ENCODE measurements at regions not wholly inside any gene's neighbourhood (a gene's known extent, or its start where the extent isn't known, plus 50 kb on each side); places are given as distances from the start of the nearest gene placed in this dataset.

DNA sequence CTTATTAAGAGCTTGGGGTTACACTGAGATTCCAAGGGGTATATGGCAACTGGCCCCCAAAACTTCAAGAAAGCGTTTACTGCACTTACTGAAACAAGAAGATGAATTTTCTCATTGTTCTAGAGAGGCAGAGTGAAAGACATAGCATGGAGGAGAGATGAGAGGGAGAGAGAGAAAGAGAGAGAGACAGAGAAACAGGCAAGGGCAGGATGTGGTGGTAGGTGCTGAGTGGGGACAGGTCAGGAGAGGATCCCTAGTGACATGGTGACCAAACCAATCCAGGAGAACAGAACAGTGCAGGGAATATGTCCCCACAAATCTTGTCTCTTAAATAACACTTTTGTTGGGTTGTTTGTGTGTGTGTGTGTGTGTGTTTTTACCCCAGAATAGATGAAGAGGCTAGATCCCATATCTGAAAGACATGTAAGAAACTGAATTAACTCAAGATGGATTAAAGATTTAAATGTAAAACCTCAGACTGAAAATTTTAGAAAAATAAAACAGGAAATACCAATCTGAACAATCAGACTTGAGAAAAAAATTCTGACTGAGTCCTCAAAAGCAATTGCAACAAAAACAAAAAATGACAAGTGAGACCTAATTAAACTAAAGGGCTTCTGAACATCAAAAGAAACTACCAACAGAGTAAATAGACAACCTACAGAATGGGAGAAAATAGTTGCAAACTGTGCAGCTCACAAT is 202.2 kb downstream of the QDPR start:
- in situ Hi-C loops (cut with MboI; ENCODE audit: low pct_unique_long_range_greater_than_20kb, low sequenced_read_pairs) = no loop called here
- DNase-seq = no peak

DNA sequence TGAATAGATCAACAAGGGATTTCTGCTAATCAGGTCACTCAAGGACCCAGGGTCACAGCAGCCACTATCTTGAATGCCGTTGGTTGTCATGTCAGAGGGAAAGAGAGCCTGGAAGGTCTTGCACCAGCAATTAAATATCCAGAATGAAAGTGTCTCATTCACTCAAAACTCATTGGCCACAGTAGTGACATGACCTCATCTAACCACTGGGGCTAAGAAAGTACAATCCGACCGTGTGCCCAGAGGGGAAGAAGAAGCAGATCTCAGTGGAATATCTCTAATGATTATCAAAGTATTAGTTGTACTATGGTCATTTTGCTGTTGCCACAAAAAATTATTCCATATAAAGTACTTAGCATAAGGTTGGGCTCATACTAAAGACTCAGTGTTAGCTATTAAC is 210.0 kb downstream of the QDPR start:
- no peak for DNase-seq
- in situ Hi-C loops (cut with MboI; ENCODE audit: low pct_unique_long_range_greater_than_20kb, low sequenced_read_pairs) = no loop called here

GRCh38 chr4:17301266-17301665 is 210.6 kb downstream of the QDPR start:
- in situ Hi-C loops (cut with MboI; ENCODE audit: low pct_unique_long_range_greater_than_20kb, low sequenced_read_pairs) = no loop called here
- no peak for DNase-seq

DNA sequence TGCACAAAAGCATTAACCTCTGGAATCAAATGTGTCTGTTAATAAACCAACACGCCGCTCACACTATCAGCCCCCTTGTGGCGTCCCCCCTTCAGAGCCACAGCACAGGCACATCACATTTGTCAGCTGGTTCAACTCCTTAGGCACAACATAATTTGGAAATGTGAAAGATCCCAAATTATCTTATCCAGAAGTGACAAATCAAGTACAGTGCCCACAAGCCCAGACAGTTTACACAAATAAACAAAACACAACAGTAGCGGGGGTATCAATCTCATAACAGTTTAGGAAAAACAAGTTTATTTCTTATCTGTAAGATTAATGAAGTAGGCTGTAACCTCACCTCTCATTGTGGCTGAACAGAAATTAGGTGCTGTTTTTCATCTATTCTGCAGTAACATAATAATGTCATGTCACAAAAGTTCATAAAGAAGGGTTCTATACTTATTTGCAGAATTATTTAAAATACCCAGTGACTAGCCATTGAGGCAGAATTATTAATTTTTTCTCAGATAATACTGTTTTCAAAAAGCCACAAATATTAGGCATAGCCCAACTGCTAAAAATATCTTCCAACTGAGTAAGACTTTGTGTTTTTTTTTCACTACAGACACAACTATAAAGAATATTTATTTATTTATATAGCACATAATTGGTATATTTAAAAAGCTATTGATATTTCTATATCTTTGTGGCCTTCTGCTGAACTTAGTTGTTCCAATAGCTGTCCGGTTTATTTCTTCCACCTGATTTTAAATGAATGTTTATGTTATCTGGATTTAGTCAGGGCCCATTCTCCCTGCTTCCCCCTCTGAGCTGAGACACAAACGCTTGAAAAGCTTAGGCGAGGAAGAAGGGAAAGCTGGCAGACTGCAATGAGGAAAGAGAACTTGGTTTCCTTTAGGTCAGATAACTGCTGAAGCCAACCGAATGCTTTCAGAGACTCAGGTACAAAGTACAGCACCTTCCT is 214.7 kb downstream of the QDPR start:
- DNase-seq = no peak
- in situ Hi-C loops (cut with MboI; ENCODE audit: low pct_unique_long_range_greater_than_20kb, low sequenced_read_pairs) = no loop called here

GRCh38 chr4:17293901-17294300 is 218.0 kb downstream of the QDPR start:
- DNase-seq = no peak
- in situ Hi-C loops (cut with MboI; ENCODE audit: low pct_unique_long_range_greater_than_20kb, low sequenced_read_pairs) = no loop called here

DNA sequence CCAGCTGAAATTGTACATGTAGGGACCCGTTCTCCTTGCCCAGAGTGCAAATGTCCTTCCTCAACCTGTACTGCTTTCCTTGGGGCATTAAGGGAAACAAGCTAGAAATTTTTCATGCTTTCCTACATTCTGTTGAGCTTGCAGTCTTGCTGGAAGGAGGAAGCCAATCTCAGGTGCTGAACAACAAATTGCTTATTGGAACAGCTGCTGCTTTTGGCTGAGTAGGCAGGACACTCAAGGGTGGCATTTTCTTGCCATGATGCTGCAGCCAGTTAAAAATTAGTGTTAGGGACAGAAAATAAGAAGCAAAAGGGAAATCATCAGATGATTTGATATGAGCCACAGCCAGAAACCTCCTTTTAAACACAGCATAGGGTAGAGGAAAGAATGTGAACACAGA is 223.7 kb downstream of the QDPR start:
- in situ Hi-C loops (cut with MboI; ENCODE audit: low pct_unique_long_range_greater_than_20kb, low sequenced_read_pairs) = no loop called here
- no peak for DNase-seq

GRCh38 chr4:17286752-17287460 is 225.0 kb downstream of the QDPR start:
- DNase-seq = no peak
- in situ Hi-C loops (cut with MboI; ENCODE audit: low pct_unique_long_range_greater_than_20kb, low sequenced_read_pairs) = no loop called here

- in situ Hi-C loops (cut with MboI; ENCODE audit: low pct_unique_long_range_greater_than_20kb, low sequenced_read_pairs) = no loop called here
- DNase-seq = no peak
Measured at GRCh38 chr4:17285747-17286146, 226.1 kb downstream of the QDPR start.

GRCh38 chr4:17284323-17285175 is 227.3 kb downstream of the QDPR start:
- no peak for DNase-seq
- in situ Hi-C loops (cut with MboI; ENCODE audit: low pct_unique_long_range_greater_than_20kb, low sequenced_read_pairs) = no loop called here

DNA sequence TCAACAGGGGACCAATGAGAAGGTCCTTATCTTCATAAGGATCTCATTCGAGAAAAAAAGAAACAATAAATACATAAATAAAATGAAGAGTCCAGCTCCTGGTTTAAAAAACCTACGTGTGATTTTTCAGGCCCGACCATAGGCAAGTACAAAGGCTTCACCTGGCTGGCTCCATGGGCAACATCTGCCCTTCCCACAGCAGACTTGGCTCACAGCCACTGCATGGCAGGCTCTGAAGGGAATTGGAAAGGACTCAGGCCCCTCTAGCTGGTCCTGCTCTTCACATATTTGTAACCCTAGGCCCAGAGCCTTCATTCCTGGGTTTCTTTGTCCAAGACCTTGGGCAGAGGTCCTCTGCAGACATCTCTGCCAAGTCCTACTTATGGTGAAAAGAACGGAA is 228.1 kb downstream of the QDPR start:
- in situ Hi-C loops (cut with MboI; ENCODE audit: low pct_unique_long_range_greater_than_20kb, low sequenced_read_pairs) = no loop called here
- no peak for DNase-seq

DNA sequence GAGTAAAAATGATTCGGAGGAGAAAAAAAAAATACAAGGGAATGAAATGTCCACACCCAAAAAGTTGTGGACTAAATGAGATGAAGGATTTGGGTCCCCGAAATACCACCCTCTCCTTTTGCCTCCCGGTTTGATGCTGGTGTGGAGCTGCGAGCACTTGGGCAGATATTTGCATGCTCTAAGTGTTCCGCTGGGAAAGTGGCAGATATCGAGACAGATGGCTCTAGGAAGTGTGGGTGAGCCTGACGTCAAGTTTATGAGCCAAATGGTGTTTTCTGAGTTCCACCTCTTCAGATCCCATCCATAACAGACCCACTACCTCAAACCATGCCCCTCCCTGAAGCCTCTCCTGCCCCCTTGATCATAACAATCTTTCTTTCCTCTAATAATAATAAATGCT is 228.6 kb downstream of the QDPR start:
- in situ Hi-C loops (cut with MboI; ENCODE audit: low pct_unique_long_range_greater_than_20kb, low sequenced_read_pairs) = no loop called here

GRCh38 chr4:17280261-17281018 is 231.4 kb downstream of the QDPR start:
- no peak for DNase-seq
- in situ Hi-C loops (cut with MboI; ENCODE audit: low pct_unique_long_range_greater_than_20kb, low sequenced_read_pairs) = no loop called here

More for the DNA sequence above, 228.6 kb downstream of the QDPR start:
- DNase-seq = no peak

DNA sequence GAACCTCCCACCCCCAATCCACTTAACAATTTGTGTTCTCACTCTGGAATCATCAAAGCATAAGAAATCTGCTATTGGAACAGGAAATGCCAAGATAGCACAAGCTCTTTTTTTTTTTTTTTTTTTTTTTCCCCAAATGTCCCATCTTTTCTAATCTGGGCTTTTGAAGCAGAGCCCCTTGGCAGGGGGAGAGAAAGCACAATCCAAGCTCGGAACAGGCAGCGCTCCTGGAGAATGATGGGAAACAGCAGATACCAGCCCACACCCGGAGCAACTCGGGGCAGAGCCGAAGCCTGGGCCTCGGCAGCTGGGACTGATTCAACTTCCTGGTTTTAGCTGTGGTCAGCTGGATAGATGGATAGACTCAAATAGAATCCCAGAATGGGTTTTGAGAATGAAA is 235.1 kb downstream of the QDPR start:
- no peak for DNase-seq

DNA sequence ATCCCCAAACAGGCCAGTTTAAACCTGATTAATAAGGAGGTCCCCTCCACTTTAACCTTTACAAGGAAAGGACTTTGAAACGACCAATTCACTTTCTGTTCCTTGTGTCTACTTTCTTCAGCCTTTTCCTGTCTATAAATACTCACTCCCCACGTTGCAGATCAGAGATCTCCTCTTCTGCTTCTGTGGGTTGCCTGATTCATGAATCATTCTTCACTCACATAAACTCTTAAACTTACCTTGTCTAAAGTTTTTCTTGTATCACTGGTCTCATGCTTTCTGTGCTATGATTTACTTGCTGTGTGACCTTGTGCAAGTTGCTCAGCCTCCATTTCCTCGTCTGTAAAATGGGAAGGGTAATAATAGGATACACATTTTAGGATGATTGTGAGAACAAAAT is 236.1 kb downstream of the QDPR start:
- in situ Hi-C loops (cut with MboI; ENCODE audit: low pct_unique_long_range_greater_than_20kb, low sequenced_read_pairs) = no loop called here
- DNase-seq = no peak

More for the DNA sequence above, 235.1 kb downstream of the QDPR start:
- in situ Hi-C loops (cut with MboI; ENCODE audit: low pct_unique_long_range_greater_than_20kb, low sequenced_read_pairs) = no loop called here

DNA sequence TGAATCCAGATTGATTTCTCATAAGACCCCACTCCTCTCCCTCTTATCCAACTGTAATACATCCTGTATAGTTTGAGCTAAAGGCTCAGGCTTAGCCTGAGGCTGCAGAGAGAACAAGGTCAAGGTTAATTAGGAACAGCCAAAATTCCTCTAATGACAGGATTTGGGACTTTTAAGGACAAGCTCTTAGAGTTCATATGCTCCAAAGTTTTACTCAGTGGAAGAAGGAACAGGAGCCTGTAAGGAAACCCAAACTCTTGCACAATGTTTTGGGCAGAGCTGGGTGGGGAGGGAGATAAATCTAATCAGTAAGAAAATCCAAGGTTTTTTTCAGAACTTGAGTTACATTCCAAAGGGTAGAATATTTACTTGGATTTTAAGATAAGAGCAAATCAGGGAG is 238.8 kb downstream of the QDPR start:
- in situ Hi-C loops (cut with MboI; ENCODE audit: low pct_unique_long_range_greater_than_20kb, low sequenced_read_pairs) = no loop called here
- no peak for DNase-seq

GRCh38 chr4:17272154-17272553 is 239.7 kb downstream of the QDPR start:
- in situ Hi-C loops (cut with MboI; ENCODE audit: low pct_unique_long_range_greater_than_20kb, low sequenced_read_pairs) = no loop called here
- no peak for DNase-seq

- in situ Hi-C loops (cut with MboI; ENCODE audit: low pct_unique_long_range_greater_than_20kb, low sequenced_read_pairs) = no loop called here
- DNase-seq = no peak
Measured at GRCh38 chr4:17265653-17266052, 246.2 kb downstream of the QDPR start.

DNA sequence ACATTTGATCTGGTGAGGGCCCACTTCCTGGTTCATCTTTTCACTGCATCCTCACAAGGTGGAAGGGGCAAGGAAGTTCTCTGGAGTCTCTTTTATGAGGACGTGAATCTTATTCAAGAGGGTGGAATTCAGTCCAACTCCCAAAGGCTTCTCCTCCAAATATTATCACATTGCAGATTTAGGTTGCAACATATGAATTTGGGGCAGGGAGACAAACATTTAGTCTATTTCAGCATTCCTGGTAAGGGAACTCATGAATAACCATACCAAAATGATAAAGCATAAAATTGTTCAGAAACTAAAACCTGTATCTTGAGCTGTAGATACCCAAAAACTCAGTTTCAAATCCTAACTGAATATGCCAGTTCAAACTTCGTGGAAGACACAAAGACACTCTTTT is 246.8 kb downstream of the QDPR start:
- no peak for DNase-seq
- in situ Hi-C loops (cut with MboI; ENCODE audit: low pct_unique_long_range_greater_than_20kb, low sequenced_read_pairs) = no loop called here
